Left ventricle myocardium inferior (tissue), 1 donor: ENCODE measurements at regions not wholly inside any gene's neighbourhood (a gene's known extent, or its start where the extent isn't known, plus 50 kb on each side); places are given as distances from the start of the nearest gene placed in this dataset.

Source experiments
- DNase-seq: peaks from one replicate; pipeline ENCODE4 v3.0.0-alpha.2; 2020
- H3K27ac ChIP-seq: fragments of 200-600 bp; replicated peaks from 2 replicates; pipeline ENCODE4 v1.8.0; 2021
- H3K27me3 ChIP-seq: fragments of 200-600 bp; 2 replicates; pipeline ENCODE4 v1.8.0; 2021; ENCODE audit warnings: low read depth
- H3K36me3 ChIP-seq: fragments of 200-600 bp; 2 replicates; pipeline ENCODE4 v1.8.0; 2021
- H3K4me1 ChIP-seq: fragments of 200-600 bp; 2 replicates; pipeline ENCODE4 v1.8.0; 2021
- H3K4me3 ChIP-seq: fragments of 200-600 bp; 2 replicates; pipeline ENCODE4 v1.8.0; 2021; ENCODE audit warnings: mild to moderate bottlenecking, moderate library complexity
- H3K9me3 ChIP-seq: fragments of 200-600 bp; replicated peaks from 2 replicates; pipeline ENCODE4 v1.8.0; 2021
- intact Hi-C: fragments of 100-400 bp; cut with micrococcal nuclease; formaldehyde crosslinking; loops from one replicate; pipeline ENCODE4 v1.11.0; 2022
- TF ChIP-seq, protein P1 (sequence below): fragments of 200-600 bp; IDR thresholded peaks from 2 replicates; pipeline ENCODE4 v1.8.0; 2021; ENCODE audit warnings: antibody characterized with exemption, mild to moderate bottlenecking, borderline replicate concordance
- donor health status: DM: no; HTN: yes; CAD: no; lungs with severe emphysema.

GRCh38 chr4:181682367-181683047, 560.7 kb upstream of the TENM3 start:
- H3K9me3 ChIP-seq: no peaks in the 10 kb centered on the region
- no peaks in the 10 kb centered on the region for H3K36me3 ChIP-seq
- no peak overlapping the region for H3K27ac ChIP-seq
- no peak overlapping the region for H3K4me3 ChIP-seq
- DNase-seq: no peak
- no peaks in the 10 kb centered on the region for H3K27me3 ChIP-seq
- TF ChIP-seq, protein P1, sequence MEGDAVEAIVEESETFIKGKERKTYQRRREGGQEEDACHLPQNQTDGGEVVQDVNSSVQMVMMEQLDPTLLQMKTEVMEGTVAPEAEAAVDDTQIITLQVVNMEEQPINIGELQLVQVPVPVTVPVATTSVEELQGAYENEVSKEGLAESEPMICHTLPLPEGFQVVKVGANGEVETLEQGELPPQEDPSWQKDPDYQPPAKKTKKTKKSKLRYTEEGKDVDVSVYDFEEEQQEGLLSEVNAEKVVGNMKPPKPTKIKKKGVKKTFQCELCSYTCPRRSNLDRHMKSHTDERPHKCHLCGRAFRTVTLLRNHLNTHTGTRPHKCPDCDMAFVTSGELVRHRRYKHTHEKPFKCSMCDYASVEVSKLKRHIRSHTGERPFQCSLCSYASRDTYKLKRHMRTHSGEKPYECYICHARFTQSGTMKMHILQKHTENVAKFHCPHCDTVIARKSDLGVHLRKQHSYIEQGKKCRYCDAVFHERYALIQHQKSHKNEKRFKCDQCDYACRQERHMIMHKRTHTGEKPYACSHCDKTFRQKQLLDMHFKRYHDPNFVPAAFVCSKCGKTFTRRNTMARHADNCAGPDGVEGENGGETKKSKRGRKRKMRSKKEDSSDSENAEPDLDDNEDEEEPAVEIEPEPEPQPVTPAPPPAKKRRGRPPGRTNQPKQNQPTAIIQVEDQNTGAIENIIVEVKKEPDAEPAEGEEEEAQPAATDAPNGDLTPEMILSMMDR: no peak
- intact Hi-C loops: no loop called here
- no peaks in the 10 kb centered on the region for H3K4me1 ChIP-seq

GRCh38 chr4:181684310-181684709, 558.9 kb upstream of the TENM3 start:
- Histone ChIP-seq H3K4me3 (no peak overlapping the region), H3K36me3 (no peaks in the 10 kb centered on the region), H3K4me1 (no peaks in the 10 kb centered on the region), H3K9me3 (no peaks in the 10 kb centered on the region), H3K27ac (no peak overlapping the region), H3K27me3 (no peaks in the 10 kb centered on the region)
- DNase-seq: no peak
- intact Hi-C loops: no loop called here
- TF ChIP-seq, protein P1: no peak

- Histone ChIP-seq H3K4me1 (no peaks in the 10 kb centered on the region), H3K27me3 (no peaks in the 10 kb centered on the region), H3K4me3 (no peak overlapping the region), H3K36me3 (no peaks in the 10 kb centered on the region), H3K9me3 (no peaks in the 10 kb centered on the region), H3K27ac (no peak overlapping the region)
- no peak for DNase-seq
- intact Hi-C loops: no loop called here
- TF ChIP-seq, protein P1: no peak
These were observed 557.7 kb upstream of the TENM3 start for GRCh38 chr4:181685461-181685860.

DNA sequence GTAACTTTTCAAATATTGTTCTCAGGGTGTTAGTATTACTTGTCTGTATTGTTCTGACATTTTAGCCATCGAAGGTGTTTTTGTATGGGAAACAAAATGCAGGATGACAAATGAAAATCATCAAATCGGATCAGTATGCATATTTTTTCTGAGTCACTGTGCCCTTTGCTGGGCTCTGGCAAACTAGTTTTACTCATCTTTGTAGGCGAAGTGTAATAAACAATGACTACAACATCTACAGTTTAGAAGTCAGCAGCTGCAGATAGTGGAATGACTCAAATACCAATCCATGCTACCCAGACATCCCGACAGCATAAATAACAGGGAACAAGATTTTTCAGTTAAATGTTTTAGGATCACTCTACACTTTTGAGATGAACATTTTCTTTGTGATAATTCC, 557.3 kb upstream of the TENM3 start:
- H3K4me3 ChIP-seq: no peak overlapping the region
- intact Hi-C loops: no loop called here
- H3K27me3 ChIP-seq: no peaks in the 10 kb centered on the region
- no peak for DNase-seq
- TF ChIP-seq, protein P1: no peak
- no peaks in the 10 kb centered on the region for H3K9me3 ChIP-seq
- H3K4me1 ChIP-seq: no peaks in the 10 kb centered on the region
- no peak overlapping the region for H3K27ac ChIP-seq
- no peaks in the 10 kb centered on the region for H3K36me3 ChIP-seq

GRCh38 chr4:181687116-181687515, 556.1 kb upstream of the TENM3 start:
- TF ChIP-seq, protein P1: no peak
- intact Hi-C loops: no loop called here
- H3K9me3 ChIP-seq: no peaks in the 10 kb centered on the region
- H3K27ac ChIP-seq: no peak overlapping the region
- H3K36me3 ChIP-seq: no peaks in the 10 kb centered on the region
- no peaks in the 10 kb centered on the region for H3K27me3 ChIP-seq
- no peak for DNase-seq
- H3K4me1 ChIP-seq: no peaks in the 10 kb centered on the region
- no peak overlapping the region for H3K4me3 ChIP-seq
